ENCODE measurements at regions not wholly inside any gene's neighbourhood (a gene's known extent, or its start where the extent isn't known, plus 50 kb on each side); places are given as distances from the start of the nearest gene placed in this dataset.
A peak's percentile ranks its signal among the peaks of the same experiment; 100 is the strongest.
"Not testable (repeated sequence)": the region's sequence is repeated elsewhere in the genome, so short reads cannot be mapped to it uniquely, and the experiment has no call there.

- no peak for FAIRE-seq
Observed at GRCh38 chr10:127610816-127611215, 61.7 kb downstream of the NPS start.

- no peak for FAIRE-seq
Observed at GRCh38 chr10:127614484-127615017, 65.4 kb downstream of the NPS start.

GRCh38 chr10:127618797-127619196 lies 69.7 kb downstream of the NPS start:
- FAIRE-seq, result no peak

- no peak for FAIRE-seq
Observed at GRCh38 chr10:127619546-127620325, 70.6 kb downstream of the NPS start.

GRCh38 chr10:127635882-127636281 lies 86.8 kb downstream of the NPS start:
- FAIRE-seq, result peak; percentile 33

GRCh38 chr10:127648885-127649284 lies 88.1 kb upstream of the FOXI2 start:
- no peak for FAIRE-seq

GRCh38 chr10:127649642-127650041 lies 87.3 kb upstream of the FOXI2 start:
- no peak for FAIRE-seq

GRCh38 chr10:127657056-127657455 lies 79.9 kb upstream of the FOXI2 start:
- no peak for FAIRE-seq

- FAIRE-seq, result not testable (repeated sequence)
Observed at GRCh38 chr10:127676430-127676829, 60.6 kb upstream of the FOXI2 start.

- no peak for FAIRE-seq
Observed at GRCh38 chr10:127678091-127678490, 58.9 kb upstream of the FOXI2 start.

GRCh38 chr10:127679642-127680255 lies 57.2 kb upstream of the FOXI2 start:
- no peak for FAIRE-seq
